ENCODE measurements at regions not wholly inside any gene's neighbourhood (a gene's known extent, or its start where the extent isn't known, plus 50 kb on each side); places are given as distances from the start of the nearest gene placed in this dataset.

DNA sequence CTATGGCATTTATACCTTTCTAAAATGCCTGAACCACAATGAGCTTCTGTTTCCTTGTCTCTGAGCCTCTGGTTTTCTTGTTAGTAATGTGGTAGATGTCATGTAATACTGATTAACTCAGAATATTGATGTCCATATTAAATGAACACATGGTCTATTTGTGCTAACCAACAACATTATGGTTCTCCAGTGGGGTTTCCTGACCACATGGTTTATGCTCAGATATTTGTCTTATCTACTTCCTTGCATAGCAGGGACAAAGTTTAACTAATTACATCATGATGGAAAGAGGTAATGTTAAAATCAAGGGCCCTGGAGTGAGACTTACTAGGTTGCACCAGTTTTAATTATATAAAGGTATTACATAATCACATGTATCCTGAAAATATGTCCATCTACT lies 62.6 kb upstream of the SCN10A start:
- H3K79me2 ChIP-seq (ENCODE audit: insufficient read depth, low read length): no peaks in the 10 kb centered on the region
- no peaks in the 10 kb centered on the region for H3K9me3 ChIP-seq (ENCODE audit: low read length)
- no peaks in the 10 kb centered on the region for H3K27me3 ChIP-seq (ENCODE audit: control insufficient read depth in 1 of 2, insufficient read depth in 2 of 2, low read length in 2 of 2)
- in situ Hi-C loops (cut with HindIII; ENCODE audit: extremely low pct_ligation_motif_present, low pct_unique_long_range_greater_than_20kb): no loop called here
- intact Hi-C loops (cut with micrococcal nuclease; ENCODE audit: unreplicated experiment): no loop called here
- H3K4me2 ChIP-seq (ENCODE audit: low read depth, low read length): no peak overlapping the region
- no peak overlapping the region for H3K27ac ChIP-seq (ENCODE audit: extremely low read length, insufficient read depth, low read length)
- DNase-seq (ENCODE audit: low spot score) (no peak), FAIRE-seq (no peak), ATAC-seq (no peak)
- no peaks in the 10 kb centered on the region for H3K36me3 ChIP-seq (replicated peaks in 1 of 2; ENCODE audit: control insufficient read depth in 1 of 2, insufficient read depth in 2 of 2, low read length in 2 of 2)
- ChIA-PET POLR2A (no interaction called here), CTCF (ENCODE audit: low intra/inter-chr PET ratio, low total read pairs) (no interaction called here)
- no peaks in the 10 kb centered on the region for H4K20me1 ChIP-seq (ENCODE audit: insufficient read depth, low read length)
- no TSS peak for BruUV-seq (replicated peaks)
- no peak overlapping the region for H3K9ac ChIP-seq (ENCODE audit: insufficient read depth, low read depth, low read length)
- H2AFZ ChIP-seq (ENCODE audit: low read length): no peak overlapping the region
- no peak overlapping the region for H3K4me3 ChIP-seq (replicated peaks in 1 of 3; ENCODE audit: insufficient read depth in 1 of 3, low read depth in 2 of 3, low read length in 3 of 3)
- H3K4me1 ChIP-seq (ENCODE audit: insufficient read depth, low read length): no peaks in the 10 kb centered on the region
- TF ChIP-seq ZNF678 (CRISPR knock-in tag; IDR thresholded peaks at IDR 0.05): no peak
- TF ChIP-seq PITX1 (CRISPR knock-in tag; IDR thresholded peaks at IDR 0.05): no peak
- TF ChIP-seq, protein P1, sequence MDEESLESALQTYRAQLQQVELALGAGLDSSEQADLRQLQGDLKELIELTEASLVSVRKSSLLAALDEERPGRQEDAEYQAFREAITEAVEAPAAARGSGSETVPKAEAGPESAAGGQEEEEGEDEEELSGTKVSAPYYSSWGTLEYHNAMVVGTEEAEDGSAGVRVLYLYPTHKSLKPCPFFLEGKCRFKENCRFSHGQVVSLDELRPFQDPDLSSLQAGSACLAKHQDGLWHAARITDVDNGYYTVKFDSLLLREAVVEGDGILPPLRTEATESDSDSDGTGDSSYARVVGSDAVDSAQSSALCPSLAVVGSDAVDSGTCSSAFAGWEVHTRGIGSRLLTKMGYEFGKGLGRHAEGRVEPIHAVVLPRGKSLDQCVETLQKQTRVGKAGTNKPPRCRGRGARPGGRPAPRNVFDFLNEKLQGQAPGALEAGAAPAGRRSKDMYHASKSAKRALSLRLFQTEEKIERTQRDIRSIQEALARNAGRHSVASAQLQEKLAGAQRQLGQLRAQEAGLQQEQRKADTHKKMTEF (CRISPR knock-in tag; IDR thresholded peaks at IDR 0.05): no peak
- TF ChIP-seq SIN3A (IDR thresholded peaks at IDR 0.05; ENCODE audit: borderline replicate concordance, low read depth, low read length): no peak
- TF ChIP-seq, protein P2, sequence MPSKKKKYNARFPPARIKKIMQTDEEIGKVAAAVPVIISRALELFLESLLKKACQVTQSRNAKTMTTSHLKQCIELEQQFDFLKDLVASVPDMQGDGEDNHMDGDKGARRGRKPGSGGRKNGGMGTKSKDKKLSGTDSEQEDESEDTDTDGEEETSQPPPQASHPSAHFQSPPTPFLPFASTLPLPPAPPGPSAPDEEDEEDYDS (CRISPR knock-in tag; IDR thresholded peaks at IDR 0.05): no peak
- TF ChIP-seq ZNF12 (CRISPR knock-in tag; IDR thresholded peaks at IDR 0.05): no peak
- TF ChIP-seq, protein P3, sequence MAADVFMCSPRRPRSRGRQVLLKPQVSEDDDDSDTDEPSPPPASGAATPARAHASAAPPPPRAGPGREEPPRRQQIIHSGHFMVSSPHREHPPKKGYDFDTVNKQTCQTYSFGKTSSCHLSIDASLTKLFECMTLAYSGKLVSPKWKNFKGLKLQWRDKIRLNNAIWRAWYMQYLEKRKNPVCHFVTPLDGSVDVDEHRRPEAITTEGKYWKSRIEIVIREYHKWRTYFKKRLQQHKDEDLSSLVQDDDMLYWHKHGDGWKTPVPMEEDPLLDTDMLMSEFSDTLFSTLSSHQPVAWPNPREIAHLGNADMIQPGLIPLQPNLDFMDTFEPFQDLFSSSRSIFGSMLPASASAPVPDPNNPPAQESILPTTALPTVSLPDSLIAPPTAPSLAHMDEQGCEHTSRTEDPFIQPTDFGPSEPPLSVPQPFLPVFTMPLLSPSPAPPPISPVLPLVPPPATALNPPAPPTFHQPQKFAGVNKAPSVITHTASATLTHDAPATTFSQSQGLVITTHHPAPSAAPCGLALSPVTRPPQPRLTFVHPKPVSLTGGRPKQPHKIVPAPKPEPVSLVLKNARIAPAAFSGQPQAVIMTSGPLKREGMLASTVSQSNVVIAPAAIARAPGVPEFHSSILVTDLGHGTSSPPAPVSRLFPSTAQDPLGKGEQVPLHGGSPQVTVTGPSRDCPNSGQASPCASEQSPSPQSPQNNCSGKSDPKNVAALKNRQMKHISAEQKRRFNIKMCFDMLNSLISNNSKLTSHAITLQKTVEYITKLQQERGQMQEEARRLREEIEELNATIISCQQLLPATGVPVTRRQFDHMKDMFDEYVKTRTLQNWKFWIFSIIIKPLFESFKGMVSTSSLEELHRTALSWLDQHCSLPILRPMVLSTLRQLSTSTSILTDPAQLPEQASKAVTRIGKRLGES (CRISPR knock-in tag; IDR thresholded peaks at IDR 0.05; ENCODE audit: borderline replicate concordance): no peak
